OCI-LY1 (cell line): ENCODE measurements at regions not wholly inside any gene's neighbourhood (a gene's known extent, or its start where the extent isn't known, plus 50 kb on each side); places are given as distances from the start of the nearest gene placed in this dataset.

ENCODE experiments used
- EZH2 ChIP-seq: fragments of 200-600 bp; sonication (generic), shearing (Covaris generic); IDR thresholded peaks from 2 replicates; pipeline ENCODE4 v1.8.0; 2017; ENCODE audit warnings: borderline replicate concordance, mixed run types, mild to moderate bottlenecking, antibody characterized with exemption, low read length, moderate library complexity, mixed read lengths
- TF ChIP-seq, protein P1 (sequence below): fragments of 200-600 bp; sonication (generic), shearing (Covaris generic); IDR thresholded peaks from 2 replicates; pipeline ENCODE4 v1.5.1; 2017; ENCODE audit warnings: mild to moderate bottlenecking, antibody characterized with exemption, low read length, moderate library complexity, mixed read lengths

DNA sequence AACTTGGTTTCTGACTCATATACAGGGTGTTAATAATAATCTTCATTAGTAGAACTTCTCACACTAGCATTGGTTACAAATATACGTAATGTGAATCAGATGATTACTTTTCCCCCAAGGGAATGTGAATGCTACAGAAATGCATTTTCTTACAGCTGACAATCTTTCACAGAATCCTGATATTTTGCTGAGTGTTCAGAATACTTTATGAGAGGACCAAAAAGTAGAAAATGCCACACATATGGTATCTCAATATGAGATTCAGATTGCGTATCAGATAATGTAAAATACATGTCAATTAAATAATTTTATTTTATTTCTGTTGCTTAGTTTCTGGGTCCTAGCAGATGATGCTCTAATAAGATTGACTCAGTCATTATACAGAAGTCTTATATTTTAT, 979.9 kb upstream of the GBE1 start:
- TF ChIP-seq EZH2, result no peak
- TF ChIP-seq, protein P1, sequence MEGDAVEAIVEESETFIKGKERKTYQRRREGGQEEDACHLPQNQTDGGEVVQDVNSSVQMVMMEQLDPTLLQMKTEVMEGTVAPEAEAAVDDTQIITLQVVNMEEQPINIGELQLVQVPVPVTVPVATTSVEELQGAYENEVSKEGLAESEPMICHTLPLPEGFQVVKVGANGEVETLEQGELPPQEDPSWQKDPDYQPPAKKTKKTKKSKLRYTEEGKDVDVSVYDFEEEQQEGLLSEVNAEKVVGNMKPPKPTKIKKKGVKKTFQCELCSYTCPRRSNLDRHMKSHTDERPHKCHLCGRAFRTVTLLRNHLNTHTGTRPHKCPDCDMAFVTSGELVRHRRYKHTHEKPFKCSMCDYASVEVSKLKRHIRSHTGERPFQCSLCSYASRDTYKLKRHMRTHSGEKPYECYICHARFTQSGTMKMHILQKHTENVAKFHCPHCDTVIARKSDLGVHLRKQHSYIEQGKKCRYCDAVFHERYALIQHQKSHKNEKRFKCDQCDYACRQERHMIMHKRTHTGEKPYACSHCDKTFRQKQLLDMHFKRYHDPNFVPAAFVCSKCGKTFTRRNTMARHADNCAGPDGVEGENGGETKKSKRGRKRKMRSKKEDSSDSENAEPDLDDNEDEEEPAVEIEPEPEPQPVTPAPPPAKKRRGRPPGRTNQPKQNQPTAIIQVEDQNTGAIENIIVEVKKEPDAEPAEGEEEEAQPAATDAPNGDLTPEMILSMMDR, result no peak
